KOPT-K1 (cell line): ENCODE measurements at regions not wholly inside any gene's neighbourhood (a gene's known extent, or its start where the extent isn't known, plus 50 kb on each side); places are given as distances from the start of the nearest gene placed in this dataset.

Experiments used
- H3K27ac ChIP-seq: fragments of 200-600 bp; sonication (generic); 2 replicates; pipeline ENCODE4 v1.5.1; 2016; ENCODE audit warnings: antibody characterized with exemption, mild to moderate bottlenecking, low read depth, low read length; ENCODE audit not compliant: poor library complexity, severe bottlenecking
- H3K36me3 ChIP-seq: fragments of 200-600 bp; sonication (generic); 2 replicates; pipeline ENCODE4 v1.5.1; 2017; ENCODE audit warnings: antibody characterized with exemption, mild to moderate bottlenecking, low read length, moderate library complexity; ENCODE audit not compliant: insufficient read depth
- H3K9me3 ChIP-seq: fragments of 200-600 bp; sonication (generic); 2 replicates; pipeline ENCODE4 v1.5.1; 2017; ENCODE audit warnings: antibody characterized with exemption, low read length, mild to moderate bottlenecking; ENCODE audit not compliant: insufficient read depth, poor library complexity, severe bottlenecking

DNA sequence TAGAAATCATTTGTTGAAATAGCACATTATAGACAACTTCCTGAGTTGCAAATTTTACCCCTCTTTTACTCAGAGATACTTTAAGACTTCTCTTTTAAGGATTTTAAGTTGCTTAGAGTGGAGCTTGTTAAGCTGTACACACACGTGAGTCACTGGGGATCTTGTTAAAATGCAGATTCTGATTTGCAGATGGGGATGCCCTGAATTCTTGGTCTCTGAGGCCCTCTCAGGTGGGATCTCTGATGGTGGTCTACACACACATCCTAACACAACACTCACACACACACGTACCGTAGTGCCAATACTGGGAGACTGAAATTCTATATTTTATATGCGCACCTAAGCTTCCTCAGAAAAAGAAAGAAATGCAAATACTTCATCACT, 788.3 kb downstream of the UQCRFS1 start:
- Histone ChIP-seq H3K27ac (no peak overlapping the region), H3K9me3 (peaks cover 6% of the 10 kb centered on the region), H3K36me3 (no peaks in the 10 kb centered on the region)

DNA sequence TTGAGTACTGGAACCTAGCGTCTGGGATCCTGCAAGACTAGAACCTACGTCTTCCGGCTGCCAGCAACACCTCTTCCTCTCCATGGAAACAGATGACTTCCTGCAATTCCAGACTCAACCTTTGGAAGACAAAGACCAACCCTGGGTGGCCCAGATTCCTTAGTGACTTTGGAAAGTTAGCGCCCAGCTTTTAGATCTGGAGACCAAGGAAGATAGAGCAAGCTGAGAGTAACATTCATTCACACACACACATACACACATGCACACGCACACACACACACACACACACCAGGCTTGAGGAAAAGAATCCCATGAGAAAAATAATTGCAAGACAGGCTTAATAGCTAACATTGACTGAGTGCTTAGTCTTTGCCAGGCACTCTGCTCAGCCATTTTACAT, 788.9 kb downstream of the UQCRFS1 start:
- H3K9me3 ChIP-seq = peaks cover 6% of the 10 kb centered on the region

DNA sequence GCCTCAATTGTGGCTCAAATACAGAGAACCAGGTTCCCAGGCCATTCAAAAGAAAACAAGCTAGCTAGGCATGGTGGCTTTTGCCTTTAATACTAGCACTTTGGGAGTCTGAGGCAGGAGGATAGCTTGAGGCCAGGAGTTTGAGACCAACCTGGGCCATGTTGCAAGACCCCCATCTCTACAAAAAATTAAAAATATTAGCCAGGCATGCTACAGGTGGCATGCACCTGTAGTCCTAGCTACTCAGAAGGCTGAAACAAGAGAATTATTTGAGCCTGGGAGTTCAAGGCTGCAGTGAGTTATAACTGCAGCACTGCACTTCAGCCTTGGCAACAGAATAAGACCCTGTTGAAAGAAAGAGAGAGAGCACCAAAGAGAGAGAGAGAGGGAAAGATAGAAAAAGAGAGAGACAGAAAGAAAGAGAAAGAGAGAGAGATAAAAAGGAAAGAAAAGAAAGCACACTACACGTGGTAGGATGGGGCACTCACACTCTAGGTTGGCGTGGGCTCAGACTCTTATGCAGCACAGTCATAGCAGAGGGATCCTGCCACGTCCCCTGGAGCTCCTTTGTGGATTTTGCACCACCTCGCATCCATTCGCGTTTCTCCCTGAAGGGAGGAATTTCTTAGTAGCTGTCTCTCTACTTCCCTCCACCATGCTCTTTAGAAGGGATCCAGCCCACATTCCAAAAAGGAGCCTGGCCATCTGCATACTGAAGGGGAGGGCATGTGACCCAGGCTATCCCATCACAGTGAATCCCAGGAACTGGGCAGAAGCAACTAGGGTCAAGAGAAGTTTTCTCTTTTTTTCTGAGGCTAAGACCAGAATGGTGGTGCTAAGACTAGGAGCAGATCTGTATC, 789.9 kb downstream of the UQCRFS1 start:
- H3K27ac ChIP-seq = no peak overlapping the region
- H3K9me3 ChIP-seq = peaks cover 6% of the 10 kb centered on the region
- no peaks in the 10 kb centered on the region for H3K36me3 ChIP-seq

More for the DNA sequence above, 788.9 kb downstream of the UQCRFS1 start:
- Histone ChIP-seq H3K36me3 (no peaks in the 10 kb centered on the region), H3K27ac (no peak overlapping the region)

DNA sequence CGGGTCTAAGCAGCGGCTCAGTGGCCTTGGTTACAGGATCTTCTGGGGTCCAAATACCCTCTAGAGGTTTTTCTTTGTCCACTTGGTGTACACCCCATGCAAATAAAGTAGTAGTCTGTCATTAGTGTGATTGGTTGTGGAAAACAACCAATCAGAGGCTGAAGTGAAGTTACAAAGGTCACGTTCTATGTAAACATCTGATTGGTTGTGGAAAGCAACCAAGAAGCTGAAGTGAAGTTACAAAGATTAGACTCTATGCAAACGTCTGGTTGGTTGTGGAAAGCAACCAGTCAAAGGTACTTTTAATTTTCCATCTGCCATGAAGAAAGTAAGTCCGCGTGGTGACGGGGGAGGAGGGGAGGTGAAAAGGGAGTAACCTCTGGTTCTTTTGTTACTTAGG, 790.9 kb downstream of the UQCRFS1 start:
- Histone ChIP-seq H3K36me3 (no peaks in the 10 kb centered on the region), H3K9me3 (peaks cover 6% of the 10 kb centered on the region), H3K27ac (no peak overlapping the region)

DNA sequence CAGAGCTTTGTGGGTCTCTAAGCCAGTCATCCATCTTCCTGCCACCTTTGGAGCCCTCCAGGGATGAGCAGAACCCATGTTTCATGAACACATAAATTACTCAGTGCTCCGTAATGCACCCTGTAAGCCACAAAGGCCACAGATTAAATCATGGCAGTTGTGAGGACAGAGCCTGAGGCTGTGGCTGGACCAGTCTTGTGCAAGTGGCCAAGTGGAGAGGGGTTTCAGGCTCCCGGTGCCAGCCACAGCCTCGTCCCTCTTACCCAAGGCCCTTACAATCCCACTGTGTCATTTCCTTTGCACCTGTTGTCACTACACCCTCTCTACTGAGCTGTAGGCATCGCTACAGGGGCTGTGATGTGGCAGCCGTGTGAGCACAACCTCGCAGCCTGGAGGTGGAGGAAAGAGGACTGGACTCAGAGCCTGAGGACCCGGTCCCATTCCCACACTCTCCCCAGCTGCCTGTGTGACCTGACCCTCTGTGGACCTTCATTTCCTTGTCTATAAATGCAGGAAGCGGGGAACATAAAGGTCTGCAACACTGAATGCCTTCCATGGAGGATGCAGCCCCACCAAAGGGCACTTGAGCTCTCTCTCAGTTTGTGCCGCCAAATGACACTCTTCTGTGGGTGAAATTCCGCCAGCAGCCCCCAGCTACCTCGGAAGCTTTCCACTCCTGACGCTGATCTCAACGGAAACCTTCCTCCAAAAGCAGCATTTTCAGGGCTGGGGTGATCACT, 792.0 kb downstream of the UQCRFS1 start:
- H3K9me3 ChIP-seq = peaks cover 6% of the 10 kb centered on the region
- no peak overlapping the region for H3K27ac ChIP-seq
- no peaks in the 10 kb centered on the region for H3K36me3 ChIP-seq

DNA sequence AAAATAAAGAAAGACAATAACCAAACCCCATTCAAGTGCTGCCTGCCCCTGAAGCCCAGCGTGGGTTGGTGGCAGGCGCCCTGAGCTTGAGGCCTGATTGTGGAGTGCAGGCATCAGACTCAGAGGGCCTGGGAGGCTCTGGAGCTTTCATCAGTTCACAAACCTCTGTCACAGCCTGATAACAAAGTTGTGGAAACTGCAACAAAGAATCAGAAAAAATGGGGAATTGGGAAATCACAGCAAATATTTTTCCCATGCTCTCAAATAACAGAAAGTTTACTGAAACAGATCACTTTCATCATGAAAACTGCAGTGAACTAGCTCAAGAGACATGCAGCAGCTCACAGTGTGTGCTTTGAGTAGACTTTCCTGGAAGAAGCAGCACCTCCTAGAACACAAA, 793.6 kb downstream of the UQCRFS1 start:
- Histone ChIP-seq H3K9me3 (peaks cover 6% of the 10 kb centered on the region), H3K36me3 (no peaks in the 10 kb centered on the region), H3K27ac (no peak overlapping the region)

DNA sequence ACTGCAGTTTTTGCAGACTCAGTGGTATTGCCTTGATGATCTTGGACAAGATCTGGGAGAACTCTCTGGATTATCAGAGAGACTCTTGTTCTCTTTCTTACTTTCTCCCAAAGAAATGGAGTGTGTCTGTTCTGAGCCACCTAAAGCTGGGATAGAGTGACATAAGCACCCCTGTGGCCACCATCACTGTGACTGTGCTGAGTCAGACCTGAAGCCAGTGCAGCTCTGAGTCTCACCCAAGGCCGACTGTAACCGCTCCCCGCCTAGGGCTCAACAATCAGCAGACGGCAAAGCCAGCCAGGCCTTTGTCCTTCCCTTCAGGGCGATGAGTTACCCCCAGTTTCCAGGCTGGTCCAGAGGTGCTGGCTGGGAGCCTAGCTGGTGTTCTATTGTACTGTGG, 795.6 kb downstream of the UQCRFS1 start:
- Histone ChIP-seq H3K36me3 (no peaks in the 10 kb centered on the region), H3K27ac (no peak overlapping the region), H3K9me3 (peaks cover 6% of the 10 kb centered on the region)

DNA sequence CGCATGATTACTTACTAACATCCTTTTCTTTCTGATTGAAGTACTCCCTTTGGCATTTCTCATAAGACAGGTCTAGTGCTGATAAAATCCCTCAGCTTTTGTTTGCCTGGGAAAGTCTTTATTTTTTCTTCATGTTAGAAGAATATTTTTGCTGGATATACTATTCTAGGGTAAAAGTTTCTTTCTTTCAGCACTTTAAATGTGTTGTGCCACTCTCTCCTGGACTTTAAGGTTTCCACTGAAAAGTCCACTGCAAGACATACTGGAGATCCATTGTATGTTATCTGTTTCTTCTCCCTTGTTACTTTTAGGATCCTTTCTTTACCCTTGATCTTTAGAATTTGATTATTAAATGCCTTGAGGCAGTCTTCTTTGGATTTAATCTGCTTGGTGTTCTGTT, 796.7 kb downstream of the UQCRFS1 start:
- Histone ChIP-seq H3K9me3 (peaks cover 2% of the 10 kb centered on the region), H3K27ac (no peak overlapping the region), H3K36me3 (no peaks in the 10 kb centered on the region)

DNA sequence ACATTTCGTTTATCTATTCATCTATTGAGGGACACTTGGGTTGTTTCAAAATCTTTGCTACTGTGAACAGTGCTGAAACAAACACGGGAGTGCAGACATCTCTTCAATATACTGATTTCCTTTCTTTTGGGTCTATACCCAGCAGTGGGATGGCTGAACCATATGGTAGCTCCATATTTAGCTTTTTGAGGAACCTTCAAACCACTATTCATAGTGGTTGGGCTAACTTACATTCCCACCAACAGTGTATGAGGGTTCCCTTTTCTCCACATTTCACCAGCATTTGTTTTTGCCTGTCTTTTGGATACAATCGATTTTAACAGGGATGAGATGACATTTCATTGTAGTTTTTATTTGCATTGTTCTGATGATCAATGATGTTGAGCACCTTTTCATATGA, 798.2 kb downstream of the UQCRFS1 start:
- no peaks in the 10 kb centered on the region for H3K36me3 ChIP-seq
- no peak overlapping the region for H3K27ac ChIP-seq
- no peaks in the 10 kb centered on the region for H3K9me3 ChIP-seq

DNA sequence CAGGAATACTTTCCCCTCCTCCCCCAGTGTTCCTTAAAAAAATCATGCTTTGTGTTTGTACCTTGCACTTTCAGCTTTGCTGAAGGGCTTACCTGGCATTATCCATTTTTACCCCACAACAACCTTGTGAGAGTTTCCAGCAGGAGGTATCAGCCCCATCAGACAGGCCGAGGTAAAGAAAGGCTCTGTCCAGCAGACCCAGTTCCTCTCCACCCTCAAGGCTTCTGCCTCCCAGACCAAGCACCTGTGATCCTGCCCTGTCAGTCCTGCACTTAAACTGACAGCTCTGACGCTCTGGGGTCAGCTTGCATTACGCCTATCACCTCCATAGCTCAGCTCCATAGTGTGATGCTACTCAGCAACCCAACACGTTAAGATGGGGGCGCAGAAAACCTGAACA, 803.1 kb downstream of the UQCRFS1 start:
- no peaks in the 10 kb centered on the region for H3K9me3 ChIP-seq
- H3K27ac ChIP-seq = no peak overlapping the region

DNA sequence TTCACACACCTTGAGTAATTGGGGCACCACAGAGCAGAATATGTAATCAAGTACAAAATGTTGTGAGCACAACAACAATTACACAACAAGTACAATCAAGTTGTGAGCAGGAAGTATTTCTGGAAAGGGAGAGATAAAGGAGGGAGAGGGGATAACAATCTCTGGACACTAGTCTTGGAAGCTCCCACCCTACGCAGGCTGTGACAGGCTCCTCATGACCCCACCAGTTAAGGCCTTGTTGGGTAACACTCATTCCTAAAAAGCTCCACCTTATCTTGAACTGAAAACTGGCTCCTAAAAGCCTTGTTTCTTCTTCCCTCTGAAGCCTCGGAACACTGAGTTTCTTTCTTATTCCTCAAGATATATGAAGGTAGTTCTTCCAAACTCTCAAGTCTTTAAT, 806.0 kb downstream of the UQCRFS1 start:
- no peaks in the 10 kb centered on the region for H3K9me3 ChIP-seq
- H3K36me3 ChIP-seq = no peaks in the 10 kb centered on the region
- no peak overlapping the region for H3K27ac ChIP-seq

More for the DNA sequence above, 803.1 kb downstream of the UQCRFS1 start:
- H3K36me3 ChIP-seq = no peaks in the 10 kb centered on the region

DNA sequence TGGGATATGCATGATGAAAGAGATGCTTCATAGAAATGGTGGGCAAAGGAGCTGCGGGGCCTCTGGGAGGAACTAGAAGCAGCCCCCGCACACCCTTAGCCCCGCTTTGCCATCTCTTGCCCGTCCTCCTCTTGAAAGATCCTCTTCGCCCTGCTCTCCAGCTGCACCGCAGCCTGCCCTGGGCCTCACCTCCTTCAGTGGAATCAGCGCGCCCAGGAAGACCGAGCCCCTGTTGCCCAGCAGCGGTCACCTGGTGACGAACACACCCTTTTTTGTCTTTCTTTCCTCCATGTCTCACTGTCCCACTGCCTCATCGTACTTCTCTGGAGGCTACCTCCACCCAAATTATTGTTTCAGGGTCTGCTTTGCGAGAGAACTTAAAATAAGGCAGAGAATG, 807.6 kb downstream of the UQCRFS1 start:
- no peaks in the 10 kb centered on the region for H3K9me3 ChIP-seq
- H3K27ac ChIP-seq = no peak overlapping the region
- H3K36me3 ChIP-seq = no peaks in the 10 kb centered on the region

DNA sequence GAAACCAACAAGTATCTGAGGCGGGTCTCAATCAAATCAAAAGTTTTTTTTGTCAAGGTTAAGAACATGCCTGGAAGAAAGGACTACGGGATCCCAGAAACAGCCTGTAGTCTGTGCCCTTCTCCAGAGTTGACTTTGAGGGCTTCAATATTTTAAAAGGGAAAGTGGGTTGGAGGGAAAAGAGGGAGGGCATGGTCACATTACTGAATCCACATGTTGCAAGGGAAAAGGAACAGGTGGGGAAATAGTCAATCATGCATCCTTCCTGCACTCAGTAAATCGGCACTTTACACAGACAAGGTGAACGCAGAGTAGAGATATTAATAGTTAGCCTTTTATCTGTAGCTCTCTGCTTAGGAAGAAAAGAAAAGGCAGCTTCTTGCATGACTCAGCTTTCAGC, 808.5 kb downstream of the UQCRFS1 start:
- H3K36me3 ChIP-seq = no peaks in the 10 kb centered on the region
- no peaks in the 10 kb centered on the region for H3K9me3 ChIP-seq
- H3K27ac ChIP-seq = no peak overlapping the region

DNA sequence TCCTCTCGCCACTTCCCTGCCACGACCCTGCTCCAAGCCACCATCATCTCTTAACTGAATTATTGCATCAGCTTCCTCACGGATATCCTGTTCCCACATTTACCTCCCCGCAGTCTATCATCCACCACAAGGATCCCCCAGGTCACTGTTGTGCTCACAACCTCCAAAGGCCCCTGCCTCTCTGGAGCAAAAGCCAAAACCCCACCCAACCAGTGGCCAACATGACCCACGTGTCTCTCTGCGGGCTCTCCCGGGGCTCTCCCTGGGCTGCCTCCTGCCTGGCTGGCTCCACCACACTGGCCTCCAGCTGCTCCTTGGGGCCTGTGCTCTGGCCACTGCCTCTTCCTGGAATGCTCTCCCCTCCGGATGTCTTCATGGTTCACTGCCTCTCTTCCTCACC, 809.3 kb downstream of the UQCRFS1 start:
- Histone ChIP-seq H3K36me3 (no peaks in the 10 kb centered on the region), H3K27ac (no peak overlapping the region), H3K9me3 (no peaks in the 10 kb centered on the region)

DNA sequence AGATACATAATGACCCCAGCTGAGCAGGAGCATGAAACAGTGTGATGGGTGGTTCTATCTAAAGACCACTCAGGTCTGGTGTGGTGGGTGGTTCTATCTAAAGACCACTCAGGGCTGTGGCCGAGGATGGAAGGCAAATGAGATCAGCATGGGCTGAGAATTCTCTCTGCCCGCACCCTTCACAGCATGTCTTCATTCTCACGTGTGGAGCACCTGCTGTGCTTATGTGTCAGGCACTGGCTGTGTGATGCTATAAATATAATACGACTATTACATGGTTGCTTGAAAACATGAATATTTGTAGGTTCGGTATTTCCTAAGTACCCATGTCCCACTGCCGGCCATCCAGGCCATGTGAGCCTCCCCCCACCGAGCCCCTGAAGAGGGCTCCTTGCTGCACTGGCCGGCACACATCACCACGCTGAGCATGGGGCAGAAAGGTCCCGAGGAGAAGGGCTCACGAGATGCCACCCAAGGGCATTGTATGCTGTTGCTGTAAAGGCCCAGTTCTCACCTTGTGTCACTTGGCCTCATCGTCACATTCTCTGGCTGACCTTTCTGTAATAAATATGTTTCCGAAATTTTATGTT, 810.2 kb downstream of the UQCRFS1 start:
- no peaks in the 10 kb centered on the region for H3K9me3 ChIP-seq
- no peaks in the 10 kb centered on the region for H3K36me3 ChIP-seq
- H3K27ac ChIP-seq = no peak overlapping the region
